ENCODE measurements at regions not wholly inside any gene's neighbourhood (a gene's known extent, or its start where the extent isn't known, plus 50 kb on each side); places are given as distances from the start of the nearest gene placed in this dataset.

- in situ Hi-C loops (cut with MboI; ENCODE audit: low pct_unique_long_range_greater_than_20kb, low sequenced_read_pairs, unreplicated experiment) = no loop called here
- DNase-seq (ENCODE audit: low spot score) = no peak
- TF ChIP-seq, protein P1, sequence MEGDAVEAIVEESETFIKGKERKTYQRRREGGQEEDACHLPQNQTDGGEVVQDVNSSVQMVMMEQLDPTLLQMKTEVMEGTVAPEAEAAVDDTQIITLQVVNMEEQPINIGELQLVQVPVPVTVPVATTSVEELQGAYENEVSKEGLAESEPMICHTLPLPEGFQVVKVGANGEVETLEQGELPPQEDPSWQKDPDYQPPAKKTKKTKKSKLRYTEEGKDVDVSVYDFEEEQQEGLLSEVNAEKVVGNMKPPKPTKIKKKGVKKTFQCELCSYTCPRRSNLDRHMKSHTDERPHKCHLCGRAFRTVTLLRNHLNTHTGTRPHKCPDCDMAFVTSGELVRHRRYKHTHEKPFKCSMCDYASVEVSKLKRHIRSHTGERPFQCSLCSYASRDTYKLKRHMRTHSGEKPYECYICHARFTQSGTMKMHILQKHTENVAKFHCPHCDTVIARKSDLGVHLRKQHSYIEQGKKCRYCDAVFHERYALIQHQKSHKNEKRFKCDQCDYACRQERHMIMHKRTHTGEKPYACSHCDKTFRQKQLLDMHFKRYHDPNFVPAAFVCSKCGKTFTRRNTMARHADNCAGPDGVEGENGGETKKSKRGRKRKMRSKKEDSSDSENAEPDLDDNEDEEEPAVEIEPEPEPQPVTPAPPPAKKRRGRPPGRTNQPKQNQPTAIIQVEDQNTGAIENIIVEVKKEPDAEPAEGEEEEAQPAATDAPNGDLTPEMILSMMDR (IDR thresholded peaks at IDR 0.05; ENCODE audit: extremely low read depth, insufficient read depth, missing control alignments) = no peak
These were observed 629.6 kb upstream of the MGMT start for GRCh38 chr10:128837478-128837877.

GRCh38 chr10:128839134-128839533 is 627.9 kb upstream of the MGMT start:
- DNase-seq (ENCODE audit: low spot score) = no peak
- TF ChIP-seq, protein P1 (IDR thresholded peaks at IDR 0.05; ENCODE audit: extremely low read depth, insufficient read depth, missing control alignments) = no peak
- in situ Hi-C loops (cut with MboI; ENCODE audit: low pct_unique_long_range_greater_than_20kb, low sequenced_read_pairs, unreplicated experiment) = no loop called here

- no peak for DNase-seq (ENCODE audit: low spot score)
- in situ Hi-C loops (cut with MboI; ENCODE audit: low pct_unique_long_range_greater_than_20kb, low sequenced_read_pairs, unreplicated experiment) = no loop called here
- TF ChIP-seq, protein P1 (IDR thresholded peaks at IDR 0.05; ENCODE audit: extremely low read depth, insufficient read depth, missing control alignments) = no peak
These were observed 627.3 kb upstream of the MGMT start for GRCh38 chr10:128839701-128840100.

- DNase-seq (ENCODE audit: low spot score) = no peak
- in situ Hi-C loops (cut with MboI; ENCODE audit: low pct_unique_long_range_greater_than_20kb, low sequenced_read_pairs, unreplicated experiment) = no loop called here
- TF ChIP-seq, protein P1 (IDR thresholded peaks at IDR 0.05; ENCODE audit: extremely low read depth, insufficient read depth, missing control alignments) = no peak
These were observed 623.1 kb upstream of the MGMT start for GRCh38 chr10:128843972-128844371.

- in situ Hi-C loops (cut with MboI; ENCODE audit: low pct_unique_long_range_greater_than_20kb, low sequenced_read_pairs, unreplicated experiment) = no loop called here
- TF ChIP-seq, protein P1 (IDR thresholded peaks at IDR 0.05; ENCODE audit: extremely low read depth, insufficient read depth, missing control alignments) = no peak
- no peak for DNase-seq (ENCODE audit: low spot score)
These were observed 620.1 kb upstream of the MGMT start for GRCh38 chr10:128846927-128847326.

- TF ChIP-seq, protein P1 (IDR thresholded peaks at IDR 0.05; ENCODE audit: extremely low read depth, insufficient read depth, missing control alignments) = no peak
- DNase-seq (ENCODE audit: low spot score) = no peak
- in situ Hi-C loops (cut with MboI; ENCODE audit: low pct_unique_long_range_greater_than_20kb, low sequenced_read_pairs, unreplicated experiment) = no loop called here
These were observed 618.2 kb upstream of the MGMT start for GRCh38 chr10:128848810-128849209.

GRCh38 chr10:128850647-128851046 is 616.4 kb upstream of the MGMT start:
- TF ChIP-seq, protein P1 (IDR thresholded peaks at IDR 0.05; ENCODE audit: extremely low read depth, insufficient read depth, missing control alignments) = no peak
- in situ Hi-C loops (cut with MboI; ENCODE audit: low pct_unique_long_range_greater_than_20kb, low sequenced_read_pairs, unreplicated experiment) = no loop called here
- DNase-seq (ENCODE audit: low spot score) = no peak
